H9 (cell line): ENCODE measurements at regions not wholly inside any gene's neighbourhood (a gene's known extent, or its start where the extent isn't known, plus 50 kb on each side); places are given as distances from the start of the nearest gene placed in this dataset.

ENCODE experiments used
- DNase-seq: peaks from one replicate; pipeline ENCODE4 v3.0.0-alpha.2; 2017
- H2AFZ ChIP-seq: one replicate; pipeline ENCODE4 v1.6.1; 2013; ENCODE audit warnings: mild to moderate bottlenecking, low read length, control low read depth, moderate library complexity
- H2AK5ac ChIP-seq: 2 replicates; pipeline ENCODE4 v1.6.1; 2013; ENCODE audit warnings: low read length, control low read depth, mixed read lengths; ENCODE audit not compliant: insufficient read length
- H2BK120ac ChIP-seq: one replicate; pipeline ENCODE4 v1.6.1; 2013; ENCODE audit warnings: low read depth, mild to moderate bottlenecking, low read length, control low read depth, inconsistent platforms; ENCODE audit not compliant: poor library complexity, severe bottlenecking
- H2BK12ac ChIP-seq: 2 replicates; pipeline ENCODE4 v1.6.1; 2013; ENCODE audit warnings: low read length, control low read depth, mixed read lengths, low read depth; ENCODE audit not compliant: insufficient read length
- H2BK15ac ChIP-seq: 2 replicates; pipeline ENCODE4 v1.6.1; 2013; ENCODE audit warnings: low read depth, low read length, control low read depth
- H2BK20ac ChIP-seq: one replicate; pipeline ENCODE4 v1.6.1; 2013; ENCODE audit warnings: low read depth, mild to moderate bottlenecking, low read length, control low read depth, inconsistent platforms; ENCODE audit not compliant: poor library complexity, severe bottlenecking
- H2BK5ac ChIP-seq: 2 replicates; pipeline ENCODE4 v1.6.1; 2013; ENCODE audit warnings: low read length, control low read depth, mixed read lengths; ENCODE audit not compliant: insufficient read length
- H3K14ac ChIP-seq: 2 replicates; pipeline ENCODE4 v1.6.1; 2013; ENCODE audit warnings: low read length, control low read depth; ENCODE audit not compliant: insufficient read depth
- H3K18ac ChIP-seq: 2 replicates; pipeline ENCODE4 v1.6.1; 2013; ENCODE audit warnings: low read depth, mild to moderate bottlenecking, mixed read lengths, low read length, control low read depth; ENCODE audit not compliant: insufficient read length
- H3K23ac ChIP-seq: 2 replicates; pipeline ENCODE4 v1.6.1; 2013; ENCODE audit warnings: low read length, control low read depth, mixed read lengths, low read depth; ENCODE audit not compliant: insufficient read length
- H3K23me2 ChIP-seq: 2 replicates; pipeline ENCODE4 v1.6.1; 2013; ENCODE audit warnings: low read depth, mild to moderate bottlenecking, mixed read lengths, low read length, control low read depth; ENCODE audit not compliant: insufficient read length, poor library complexity, severe bottlenecking
- H3K27ac ChIP-seq: 2 replicates; pipeline ENCODE4 v1.5.1; 2013; ENCODE audit warnings: low read length, control low read depth, mixed read lengths, low read depth; ENCODE audit not compliant: insufficient read length
- H3K27me3 ChIP-seq: 2 replicates; pipeline ENCODE4 v1.6.1; 2013; ENCODE audit warnings: low read length, control low read depth, inconsistent platforms; ENCODE audit not compliant: insufficient read depth
- H3K4ac ChIP-seq: 2 replicates; pipeline ENCODE4 v1.6.1; 2013; ENCODE audit warnings: low read depth, mild to moderate bottlenecking, control low read depth, inconsistent platforms, low read length, moderate library complexity
- H3K4me1 ChIP-seq: 2 replicates; pipeline ENCODE4 v1.6.1; 2013; ENCODE audit warnings: low read length, control low read depth, inconsistent platforms; ENCODE audit not compliant: insufficient read depth
- H3K4me2 ChIP-seq: 2 replicates; pipeline ENCODE4 v1.6.1; 2013; ENCODE audit warnings: low read length, control low read depth, mixed read lengths; ENCODE audit not compliant: insufficient read length, insufficient read depth
- H3K56ac ChIP-seq: 2 replicates; pipeline ENCODE4 v1.6.1; 2013; ENCODE audit warnings: low read depth, mild to moderate bottlenecking, mixed read lengths, low read length, control low read depth; ENCODE audit not compliant: insufficient read length
- H3K79me1 ChIP-seq: 2 replicates; pipeline ENCODE4 v1.6.1; 2013; ENCODE audit warnings: low read depth, mild to moderate bottlenecking, moderate library complexity, low read length, control low read depth, inconsistent platforms; ENCODE audit not compliant: insufficient read depth, poor library complexity, severe bottlenecking
- H3K79me2 ChIP-seq: 2 replicates; pipeline ENCODE4 v1.6.1; 2013; ENCODE audit warnings: low read length, control low read depth, inconsistent platforms; ENCODE audit not compliant: insufficient read depth
- H3K9ac ChIP-seq: 2 replicates; pipeline ENCODE4 v1.6.1; 2013; ENCODE audit warnings: low read length, control low read depth, mixed read lengths; ENCODE audit not compliant: insufficient read length; ENCODE audit errors: extremely low read depth
- H3K9me3 ChIP-seq: one replicate; pipeline ENCODE4 v1.6.1; 2013; ENCODE audit warnings: low read depth, low read length, inconsistent platforms; ENCODE audit not compliant: control insufficient read depth
- H3T11ph ChIP-seq: one replicate; pipeline ENCODE4 v1.6.1; 2013; ENCODE audit warnings: mild to moderate bottlenecking, low read length, control low read depth, inconsistent platforms
- H4K20me1 ChIP-seq: one replicate; pipeline ENCODE4 v1.6.1; 2013; ENCODE audit not compliant: control insufficient read depth, insufficient read length, insufficient read depth
- H4K5ac ChIP-seq: 2 replicates; pipeline ENCODE4 v1.6.1; 2013; ENCODE audit warnings: low read depth, mild to moderate bottlenecking, mixed read lengths, low read length, control low read depth; ENCODE audit not compliant: insufficient read length
- H4K8ac ChIP-seq: replicated peaks from 2 replicates; pipeline ENCODE4 v1.6.1; 2013; ENCODE audit warnings: low read length, control low read depth, mixed read lengths, low read depth; ENCODE audit not compliant: insufficient read length
- H4K91ac ChIP-seq: 2 replicates; pipeline ENCODE4 v1.6.1; 2013; ENCODE audit warnings: low read depth, mild to moderate bottlenecking, moderate library complexity, mixed read lengths, low read length, control low read depth; ENCODE audit not compliant: insufficient read length
- H3K27ac Mint-ChIP-seq, 3 experiments: 2 replicates in 2 of 3; 3 replicates in 1 of 3; pipeline ENCODE4 v1.8.0; 2020 to 2021; ENCODE audit warnings: mixed read lengths in 3 of 3, mild to moderate bottlenecking in 1 of 3, moderate library complexity in 1 of 3
- H3K27me3 Mint-ChIP-seq: 2 replicates; pipeline ENCODE4 v1.8.0; 2021; ENCODE audit warnings: low read depth, mild to moderate bottlenecking, moderate library complexity, mixed read lengths
- H3K36me3 Mint-ChIP-seq, 3 experiments: 2 replicates in 2 of 3; 3 replicates in 1 of 3; pipeline ENCODE4 v1.8.0; 2020 to 2021; ENCODE audit warnings: low read depth in 3 of 3, mixed read lengths in 3 of 3; ENCODE audit not compliant: insufficient read depth in 1 of 3
- H3K4me1 Mint-ChIP-seq, 2 experiments: 2 replicates each; pipeline ENCODE4 v1.8.0; 2020; ENCODE audit warnings: mixed read lengths in 2 of 2
- H3K4me3 Mint-ChIP-seq, 2 experiments: 2 replicates in 1 of 2; 3 replicates in 1 of 2; pipeline ENCODE4 v1.8.0; 2020 to 2021; ENCODE audit warnings: mild to moderate bottlenecking in 2 of 2, mixed read lengths in 2 of 2, moderate library complexity in 1 of 2
- H3K9me3 Mint-ChIP-seq, 2 experiments: 2 replicates in 1 of 2; 3 replicates in 1 of 2; pipeline ENCODE4 v1.8.0; 2020; ENCODE audit warnings: mild to moderate bottlenecking in 2 of 2, mixed read lengths in 2 of 2, moderate library complexity in 1 of 2
- WGBS: extraction: QIAGEN DNeasy Blood & Tissue Kit; methylation state at CpG from one replicate; pipeline ENCODE4 v1.1.7; 2013; ENCODE audit warnings: missing lambda C conversion rate, low lambda C conversion rate, mixed read lengths; ENCODE audit not compliant: insufficient read length; ENCODE audit errors: extremely low coverage; 5-methylcytosine and 5-hydroxymethylcytosine counted together
- TF ChIP-seq, protein P1 (sequence below): fragments of 200-600 bp; sonication (generic); conservative IDR thresholded peaks from 3 replicates; pipeline ENCODE4 v1.8.0; 2021; ENCODE audit warnings: antibody characterized with exemption, mild to moderate bottlenecking

GRCh38 chr7:120205101-120205500 lies 67.9 kb upstream of the KCND2 start:
- no peak overlapping the region for H2BK120ac ChIP-seq

More at GRCh38 chr7:120205101-120205500, 67.9 kb upstream of the KCND2 start:
- no peak overlapping the region for H3K18ac ChIP-seq
- no peak overlapping the region for H3K56ac ChIP-seq
- no peak overlapping the region for H3K23ac ChIP-seq
- no peak overlapping the region for H3K4me3 Mint-ChIP-seq
- peaks cover 5% of the 10 kb centered on the region in 2 experiments for H3K4me1 Mint-ChIP-seq
- H3K27ac Mint-ChIP-seq = no peak overlapping the region
- H3K4ac ChIP-seq = no peak overlapping the region
- no peak overlapping the region for H2BK5ac ChIP-seq
- no peak overlapping the region for H2BK20ac ChIP-seq
- H3K27me3 Mint-ChIP-seq = no peaks in the 10 kb centered on the region
- no peaks in the 10 kb centered on the region; a peak in 1 of 7 replicates for H3K36me3 Mint-ChIP-seq
- H2AK5ac ChIP-seq = no peak overlapping the region
- no peak overlapping the region for H2BK15ac ChIP-seq
- no peaks in the 10 kb centered on the region for H4K20me1 ChIP-seq
- H3K9me3 ChIP-seq = no peaks in the 10 kb centered on the region
- no peak overlapping the region for H2BK12ac ChIP-seq
- no peak overlapping the region for H4K5ac ChIP-seq
- H3K27me3 ChIP-seq = no peaks in the 10 kb centered on the region
- DNase-seq = no peak
- no peak overlapping the region for H3K27ac ChIP-seq
- TF ChIP-seq, protein P1, sequence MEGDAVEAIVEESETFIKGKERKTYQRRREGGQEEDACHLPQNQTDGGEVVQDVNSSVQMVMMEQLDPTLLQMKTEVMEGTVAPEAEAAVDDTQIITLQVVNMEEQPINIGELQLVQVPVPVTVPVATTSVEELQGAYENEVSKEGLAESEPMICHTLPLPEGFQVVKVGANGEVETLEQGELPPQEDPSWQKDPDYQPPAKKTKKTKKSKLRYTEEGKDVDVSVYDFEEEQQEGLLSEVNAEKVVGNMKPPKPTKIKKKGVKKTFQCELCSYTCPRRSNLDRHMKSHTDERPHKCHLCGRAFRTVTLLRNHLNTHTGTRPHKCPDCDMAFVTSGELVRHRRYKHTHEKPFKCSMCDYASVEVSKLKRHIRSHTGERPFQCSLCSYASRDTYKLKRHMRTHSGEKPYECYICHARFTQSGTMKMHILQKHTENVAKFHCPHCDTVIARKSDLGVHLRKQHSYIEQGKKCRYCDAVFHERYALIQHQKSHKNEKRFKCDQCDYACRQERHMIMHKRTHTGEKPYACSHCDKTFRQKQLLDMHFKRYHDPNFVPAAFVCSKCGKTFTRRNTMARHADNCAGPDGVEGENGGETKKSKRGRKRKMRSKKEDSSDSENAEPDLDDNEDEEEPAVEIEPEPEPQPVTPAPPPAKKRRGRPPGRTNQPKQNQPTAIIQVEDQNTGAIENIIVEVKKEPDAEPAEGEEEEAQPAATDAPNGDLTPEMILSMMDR = no peak
- H2AFZ ChIP-seq = no peak overlapping the region
- no peaks in the 10 kb centered on the region for H3K79me2 ChIP-seq
- H3K9ac ChIP-seq = no peak overlapping the region
- no peak overlapping the region for H3K4me2 ChIP-seq
- H3K14ac ChIP-seq = no peak overlapping the region
- no peak overlapping the region for H3T11ph ChIP-seq
- H4K8ac ChIP-seq = no peak overlapping the region
- H3K23me2 ChIP-seq = no peaks in the 10 kb centered on the region
- H3K9me3 Mint-ChIP-seq = no peaks in the 10 kb centered on the region; a peak in 1 of 5 replicates
- no peak overlapping the region for H4K91ac ChIP-seq
- no peaks in the 10 kb centered on the region for H3K79me1 ChIP-seq
- no CpG with 5 or more reads among the region's 2 CpGs for WGBS
- no peaks in the 10 kb centered on the region for H3K4me1 ChIP-seq
